K562 (cell line): ENCODE measurements at regions not wholly inside any gene's neighbourhood (a gene's known extent, or its start where the extent isn't known, plus 50 kb on each side); places are given as distances from the start of the nearest gene placed in this dataset.

Source experiments
- HNRNPUL1 ChIP-seq: fragments of 200-400 bp; formaldehyde crosslinking; IDR thresholded peaks from 2 replicates; pipeline ENCODE4 v1.6.1; 2017; ENCODE audit warnings: low read length
- RBM34 ChIP-seq: fragments of 200-400 bp; formaldehyde crosslinking; IDR thresholded peaks from 2 replicates; pipeline ENCODE4 v1.6.1; 2018; ENCODE audit warnings: low read length, borderline replicate concordance; ENCODE audit not compliant: insufficient read depth
- TEAD1 ChIP-seq, 2 experiments: fragments of 450-650 bp in 1 of 2; sonication (generic) in 1 of 2; formaldehyde crosslinking; IDR thresholded peaks; 2 replicates each; pipeline versions ENCODE4 v1.4.0 to v1.8.0; 2020 to 2022; ENCODE audit warnings: mild to moderate bottlenecking in 2 of 2, missing genetic modification reagents in 1 of 2
- ZBTB5 ChIP-seq: fragments of 450-650 bp; IDR thresholded peaks from 2 replicates; pipeline ENCODE4 v1.6.1; 2017; ENCODE audit warnings: antibody characterized with exemption
- ZC3H11A ChIP-seq: IDR thresholded peaks from 2 replicates; pipeline ENCODE4 v1.6.1; 2012; ENCODE audit warnings: low read depth, low read length, improper control_type of control experiment
- ZNF175 ChIP-seq: fragments of 200-800 bp; sonication (Bioruptor generic); IDR thresholded peaks from 2 replicates; pipeline ENCODE4 v1.6.1; 2016; ENCODE audit warnings: low read depth, mild to moderate bottlenecking, missing genetic modification characterization, missing compliant biosample characterization
- ZNF76 ChIP-seq: fragments of 250-450 bp; sonication (Bioruptor Pico); IDR thresholded peaks from 2 replicates; pipeline ENCODE4 v1.4.0; 2020; ENCODE audit warnings: mild to moderate bottlenecking, moderate library complexity, borderline replicate concordance
- TF ChIP-seq, protein P1 (sequence below): fragments of 250-450 bp; sonication (Bioruptor Pico); IDR thresholded peaks from 2 replicates; pipeline ENCODE4 v1.5.0; 2021; ENCODE audit warnings: mild to moderate bottlenecking, moderate library complexity
- TF ChIP-seq, protein P2 (sequence below): sonication (generic); formaldehyde crosslinking; IDR thresholded peaks from 2 replicates; pipeline ENCODE4 v1.8.0; 2022; ENCODE audit warnings: mild to moderate bottlenecking, missing genetic modification reagents
- TF ChIP-seq, protein P3 (sequence below): fragments of 200-800 bp; sonication (Bioruptor generic); IDR thresholded peaks from 2 replicates; pipeline ENCODE4 v1.6.1; 2016; ENCODE audit warnings: missing genetic modification characterization, missing compliant biosample characterization
- TF ChIP-seq, protein P4 (sequence below): sonication (generic); IDR thresholded peaks from 2 replicates; pipeline ENCODE4 v1.6.1; 2016

- TF ChIP-seq, protein P1, sequence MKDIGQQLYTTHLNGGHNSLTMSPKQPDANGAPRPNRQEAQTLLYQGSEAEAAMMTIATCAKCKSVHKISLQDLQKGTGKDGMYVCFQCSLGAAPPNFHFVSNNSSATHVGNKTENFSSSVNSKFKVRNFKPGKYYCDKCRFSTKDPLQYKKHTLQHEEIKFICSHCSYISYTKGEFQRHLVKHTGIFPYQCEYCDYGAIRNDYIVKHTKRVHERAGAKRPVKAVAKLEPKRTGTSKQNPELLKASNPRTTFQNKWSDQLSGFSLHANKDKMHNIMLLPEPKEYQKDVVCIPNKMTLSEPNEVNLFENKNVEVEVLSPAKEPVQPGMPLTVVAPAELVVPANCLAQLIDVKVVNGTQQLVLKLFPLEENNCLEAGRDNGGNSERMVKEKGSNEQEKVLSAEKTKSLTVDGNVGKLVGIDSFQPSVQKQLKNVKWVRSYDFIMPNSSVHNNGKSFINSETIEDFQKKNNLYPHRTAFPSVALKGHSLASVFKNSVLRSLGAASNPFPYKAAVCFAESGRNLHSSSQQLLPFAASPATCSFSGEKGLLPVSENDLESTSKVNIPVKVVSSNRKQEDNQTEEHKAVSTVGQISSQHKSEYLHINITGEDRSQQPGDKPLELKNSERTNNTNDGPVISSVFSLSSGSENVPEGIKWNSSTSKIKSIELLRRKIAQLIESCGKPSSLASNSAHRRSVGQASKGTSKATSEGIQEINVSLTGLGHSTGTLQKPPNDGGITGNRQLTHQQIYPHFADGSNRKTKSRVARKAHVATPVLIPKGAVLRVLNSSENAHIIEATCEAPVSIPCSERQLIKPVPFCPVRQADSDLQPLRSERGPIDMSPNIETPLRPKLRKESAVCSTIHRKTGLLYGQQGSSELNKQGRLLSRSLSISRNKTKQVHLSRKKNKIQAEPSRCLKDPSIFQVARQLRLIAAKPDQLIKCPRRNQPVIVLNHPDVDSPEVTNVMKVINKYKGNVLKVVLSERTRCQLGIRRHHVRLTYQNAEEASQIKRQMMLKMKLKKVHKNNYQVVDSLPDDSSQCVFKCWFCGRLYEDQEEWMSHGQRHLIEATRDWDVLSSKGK (CRISPR knock-in tag), result no peak
- TF ChIP-seq ZBTB5 (no peak), TEAD1 (CRISPR knock-in tag; IDR thresholded peaks at IDR 0.05) (no peak), ZC3H11A (no peak), ZNF76 (no peak), HNRNPUL1 (no peak), ZNF175 (CRISPR knock-in tag) (no peak), RBM34 (no peak)
- TF ChIP-seq, protein P2, sequence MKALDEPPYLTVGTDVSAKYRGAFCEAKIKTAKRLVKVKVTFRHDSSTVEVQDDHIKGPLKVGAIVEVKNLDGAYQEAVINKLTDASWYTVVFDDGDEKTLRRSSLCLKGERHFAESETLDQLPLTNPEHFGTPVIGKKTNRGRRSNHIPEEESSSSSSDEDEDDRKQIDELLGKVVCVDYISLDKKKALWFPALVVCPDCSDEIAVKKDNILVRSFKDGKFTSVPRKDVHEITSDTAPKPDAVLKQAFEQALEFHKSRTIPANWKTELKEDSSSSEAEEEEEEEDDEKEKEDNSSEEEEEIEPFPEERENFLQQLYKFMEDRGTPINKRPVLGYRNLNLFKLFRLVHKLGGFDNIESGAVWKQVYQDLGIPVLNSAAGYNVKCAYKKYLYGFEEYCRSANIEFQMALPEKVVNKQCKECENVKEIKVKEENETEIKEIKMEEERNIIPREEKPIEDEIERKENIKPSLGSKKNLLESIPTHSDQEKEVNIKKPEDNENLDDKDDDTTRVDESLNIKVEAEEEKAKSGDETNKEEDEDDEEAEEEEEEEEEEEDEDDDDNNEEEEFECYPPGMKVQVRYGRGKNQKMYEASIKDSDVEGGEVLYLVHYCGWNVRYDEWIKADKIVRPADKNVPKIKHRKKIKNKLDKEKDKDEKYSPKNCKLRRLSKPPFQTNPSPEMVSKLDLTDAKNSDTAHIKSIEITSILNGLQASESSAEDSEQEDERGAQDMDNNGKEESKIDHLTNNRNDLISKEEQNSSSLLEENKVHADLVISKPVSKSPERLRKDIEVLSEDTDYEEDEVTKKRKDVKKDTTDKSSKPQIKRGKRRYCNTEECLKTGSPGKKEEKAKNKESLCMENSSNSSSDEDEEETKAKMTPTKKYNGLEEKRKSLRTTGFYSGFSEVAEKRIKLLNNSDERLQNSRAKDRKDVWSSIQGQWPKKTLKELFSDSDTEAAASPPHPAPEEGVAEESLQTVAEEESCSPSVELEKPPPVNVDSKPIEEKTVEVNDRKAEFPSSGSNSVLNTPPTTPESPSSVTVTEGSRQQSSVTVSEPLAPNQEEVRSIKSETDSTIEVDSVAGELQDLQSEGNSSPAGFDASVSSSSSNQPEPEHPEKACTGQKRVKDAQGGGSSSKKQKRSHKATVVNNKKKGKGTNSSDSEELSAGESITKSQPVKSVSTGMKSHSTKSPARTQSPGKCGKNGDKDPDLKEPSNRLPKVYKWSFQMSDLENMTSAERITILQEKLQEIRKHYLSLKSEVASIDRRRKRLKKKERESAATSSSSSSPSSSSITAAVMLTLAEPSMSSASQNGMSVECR, result no peak
- TF ChIP-seq, protein P3, sequence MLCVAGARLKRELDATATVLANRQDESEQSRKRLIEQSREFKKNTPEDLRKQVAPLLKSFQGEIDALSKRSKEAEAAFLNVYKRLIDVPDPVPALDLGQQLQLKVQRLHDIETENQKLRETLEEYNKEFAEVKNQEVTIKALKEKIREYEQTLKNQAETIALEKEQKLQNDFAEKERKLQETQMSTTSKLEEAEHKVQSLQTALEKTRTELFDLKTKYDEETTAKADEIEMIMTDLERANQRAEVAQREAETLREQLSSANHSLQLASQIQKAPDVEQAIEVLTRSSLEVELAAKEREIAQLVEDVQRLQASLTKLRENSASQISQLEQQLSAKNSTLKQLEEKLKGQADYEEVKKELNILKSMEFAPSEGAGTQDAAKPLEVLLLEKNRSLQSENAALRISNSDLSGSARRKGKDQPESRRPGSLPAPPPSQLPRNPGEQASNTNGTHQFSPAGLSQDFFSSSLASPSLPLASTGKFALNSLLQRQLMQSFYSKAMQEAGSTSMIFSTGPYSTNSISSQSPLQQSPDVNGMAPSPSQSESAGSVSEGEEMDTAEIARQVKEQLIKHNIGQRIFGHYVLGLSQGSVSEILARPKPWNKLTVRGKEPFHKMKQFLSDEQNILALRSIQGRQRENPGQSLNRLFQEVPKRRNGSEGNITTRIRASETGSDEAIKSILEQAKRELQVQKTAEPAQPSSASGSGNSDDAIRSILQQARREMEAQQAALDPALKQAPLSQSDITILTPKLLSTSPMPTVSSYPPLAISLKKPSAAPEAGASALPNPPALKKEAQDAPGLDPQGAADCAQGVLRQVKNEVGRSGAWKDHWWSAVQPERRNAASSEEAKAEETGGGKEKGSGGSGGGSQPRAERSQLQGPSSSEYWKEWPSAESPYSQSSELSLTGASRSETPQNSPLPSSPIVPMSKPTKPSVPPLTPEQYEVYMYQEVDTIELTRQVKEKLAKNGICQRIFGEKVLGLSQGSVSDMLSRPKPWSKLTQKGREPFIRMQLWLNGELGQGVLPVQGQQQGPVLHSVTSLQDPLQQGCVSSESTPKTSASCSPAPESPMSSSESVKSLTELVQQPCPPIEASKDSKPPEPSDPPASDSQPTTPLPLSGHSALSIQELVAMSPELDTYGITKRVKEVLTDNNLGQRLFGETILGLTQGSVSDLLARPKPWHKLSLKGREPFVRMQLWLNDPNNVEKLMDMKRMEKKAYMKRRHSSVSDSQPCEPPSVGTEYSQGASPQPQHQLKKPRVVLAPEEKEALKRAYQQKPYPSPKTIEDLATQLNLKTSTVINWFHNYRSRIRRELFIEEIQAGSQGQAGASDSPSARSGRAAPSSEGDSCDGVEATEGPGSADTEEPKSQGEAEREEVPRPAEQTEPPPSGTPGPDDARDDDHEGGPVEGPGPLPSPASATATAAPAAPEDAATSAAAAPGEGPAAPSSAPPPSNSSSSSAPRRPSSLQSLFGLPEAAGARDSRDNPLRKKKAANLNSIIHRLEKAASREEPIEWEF (CRISPR knock-in tag), result no peak
- TF ChIP-seq, protein P4, sequence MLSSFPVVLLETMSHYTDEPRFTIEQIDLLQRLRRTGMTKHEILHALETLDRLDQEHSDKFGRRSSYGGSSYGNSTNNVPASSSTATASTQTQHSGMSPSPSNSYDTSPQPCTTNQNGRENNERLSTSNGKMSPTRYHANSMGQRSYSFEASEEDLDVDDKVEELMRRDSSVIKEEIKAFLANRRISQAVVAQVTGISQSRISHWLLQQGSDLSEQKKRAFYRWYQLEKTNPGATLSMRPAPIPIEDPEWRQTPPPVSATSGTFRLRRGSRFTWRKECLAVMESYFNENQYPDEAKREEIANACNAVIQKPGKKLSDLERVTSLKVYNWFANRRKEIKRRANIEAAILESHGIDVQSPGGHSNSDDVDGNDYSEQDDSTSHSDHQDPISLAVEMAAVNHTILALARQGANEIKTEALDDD, result no peak
Measured at GRCh38 chr12:22969521-22969920, 344.6 kb downstream of the ETNK1 start (continued).
